GM12873 (cell line): ENCODE measurements at regions not wholly inside any gene's neighbourhood (a gene's known extent, or its start where the extent isn't known, plus 50 kb on each side); places are given as distances from the start of the nearest gene placed in this dataset.

ENCODE experiments used
- TF ChIP-seq, protein P1 (sequence below): IDR thresholded peaks from 2 replicates; pipeline ENCODE4 v1.5.1; 2012; ENCODE audit warnings: low read depth, mild to moderate bottlenecking, moderate library complexity, low read length, control low read depth; ENCODE audit not compliant: insufficient read depth; ENCODE audit errors: missing control alignments

DNA sequence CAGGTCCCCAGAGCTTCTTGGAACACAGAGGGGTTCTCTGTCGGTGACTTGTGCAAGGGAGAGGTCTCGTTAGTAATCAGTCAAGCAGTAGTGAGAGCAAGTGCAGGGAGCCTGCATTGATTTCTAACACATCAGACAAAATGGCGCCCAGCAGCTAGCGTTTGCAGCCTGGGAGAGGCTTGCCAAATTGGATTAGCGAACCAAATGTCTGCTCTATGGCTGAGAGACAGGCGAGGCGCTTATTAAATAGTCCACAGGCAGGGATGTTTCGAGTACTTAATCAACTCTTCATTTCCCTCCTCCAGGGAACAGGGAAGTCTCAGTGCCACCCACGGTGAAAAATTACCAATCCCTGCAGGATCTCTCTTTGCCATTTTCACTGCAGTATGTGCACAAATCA lies 131.4 kb upstream of the SHB start:
- TF ChIP-seq, protein P1, sequence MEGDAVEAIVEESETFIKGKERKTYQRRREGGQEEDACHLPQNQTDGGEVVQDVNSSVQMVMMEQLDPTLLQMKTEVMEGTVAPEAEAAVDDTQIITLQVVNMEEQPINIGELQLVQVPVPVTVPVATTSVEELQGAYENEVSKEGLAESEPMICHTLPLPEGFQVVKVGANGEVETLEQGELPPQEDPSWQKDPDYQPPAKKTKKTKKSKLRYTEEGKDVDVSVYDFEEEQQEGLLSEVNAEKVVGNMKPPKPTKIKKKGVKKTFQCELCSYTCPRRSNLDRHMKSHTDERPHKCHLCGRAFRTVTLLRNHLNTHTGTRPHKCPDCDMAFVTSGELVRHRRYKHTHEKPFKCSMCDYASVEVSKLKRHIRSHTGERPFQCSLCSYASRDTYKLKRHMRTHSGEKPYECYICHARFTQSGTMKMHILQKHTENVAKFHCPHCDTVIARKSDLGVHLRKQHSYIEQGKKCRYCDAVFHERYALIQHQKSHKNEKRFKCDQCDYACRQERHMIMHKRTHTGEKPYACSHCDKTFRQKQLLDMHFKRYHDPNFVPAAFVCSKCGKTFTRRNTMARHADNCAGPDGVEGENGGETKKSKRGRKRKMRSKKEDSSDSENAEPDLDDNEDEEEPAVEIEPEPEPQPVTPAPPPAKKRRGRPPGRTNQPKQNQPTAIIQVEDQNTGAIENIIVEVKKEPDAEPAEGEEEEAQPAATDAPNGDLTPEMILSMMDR = no peak

DNA sequence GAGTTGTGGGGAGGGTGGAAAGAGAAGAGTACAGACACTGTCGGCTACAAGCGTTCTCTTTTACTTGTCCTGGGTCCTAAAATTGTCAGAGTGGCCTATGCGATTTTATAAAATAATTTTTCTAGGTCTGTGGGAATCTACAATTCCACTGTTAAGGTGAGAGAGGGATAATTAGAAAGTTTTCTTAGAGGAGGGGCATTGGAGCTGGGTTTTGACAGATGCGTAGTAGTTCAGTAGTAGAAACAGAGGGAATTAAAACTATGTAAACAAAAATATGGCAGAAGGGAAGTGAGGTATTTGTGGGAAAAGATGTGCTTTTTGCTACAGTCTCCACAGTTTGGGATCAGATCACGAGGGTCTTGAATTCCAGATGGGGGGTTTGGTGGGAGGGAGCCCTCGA lies 129.1 kb upstream of the SHB start:
- TF ChIP-seq, protein P1 = no peak

DNA sequence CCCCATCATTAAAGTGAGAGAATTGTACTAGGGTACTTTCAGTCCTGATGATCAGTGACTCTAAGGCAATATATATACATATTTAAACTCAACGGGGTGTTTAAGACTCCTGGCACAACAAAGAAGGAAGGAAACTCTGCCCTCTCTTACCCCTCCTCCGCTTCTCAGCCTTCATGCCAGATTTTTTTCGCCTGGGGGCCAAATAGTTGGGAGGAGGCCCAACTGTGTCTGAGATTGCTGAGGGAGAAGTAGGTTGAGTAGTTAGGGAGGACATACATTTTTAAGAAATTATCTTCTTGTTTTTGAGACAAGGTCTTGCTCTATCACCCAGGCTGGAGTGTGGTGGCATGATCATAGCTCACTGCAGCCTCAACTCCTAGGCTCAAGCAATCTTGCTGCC lies 127.7 kb upstream of the SHB start:
- TF ChIP-seq, protein P1 = no peak

DNA sequence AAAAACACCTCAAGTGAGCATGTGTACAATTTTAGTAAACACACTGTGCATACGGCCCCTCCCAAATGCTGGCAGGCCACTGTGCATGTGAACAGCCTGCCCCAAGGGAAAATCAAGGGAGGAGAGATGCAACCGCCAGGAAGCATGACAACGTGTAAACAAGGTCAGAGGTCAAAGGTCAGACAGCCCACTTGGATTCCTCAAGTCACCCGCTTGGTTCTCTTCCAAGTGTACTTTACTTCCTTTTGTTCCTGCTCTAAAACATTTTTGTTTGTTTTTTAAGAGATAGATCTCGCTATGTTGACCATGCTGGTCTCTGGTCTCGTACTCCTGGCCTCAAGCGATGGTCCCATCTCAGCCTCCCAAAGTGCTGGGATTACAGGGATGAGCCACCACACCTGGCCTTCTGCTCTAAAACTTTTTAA lies 126.7 kb upstream of the SHB start:
- TF ChIP-seq, protein P1 = no peak

DNA sequence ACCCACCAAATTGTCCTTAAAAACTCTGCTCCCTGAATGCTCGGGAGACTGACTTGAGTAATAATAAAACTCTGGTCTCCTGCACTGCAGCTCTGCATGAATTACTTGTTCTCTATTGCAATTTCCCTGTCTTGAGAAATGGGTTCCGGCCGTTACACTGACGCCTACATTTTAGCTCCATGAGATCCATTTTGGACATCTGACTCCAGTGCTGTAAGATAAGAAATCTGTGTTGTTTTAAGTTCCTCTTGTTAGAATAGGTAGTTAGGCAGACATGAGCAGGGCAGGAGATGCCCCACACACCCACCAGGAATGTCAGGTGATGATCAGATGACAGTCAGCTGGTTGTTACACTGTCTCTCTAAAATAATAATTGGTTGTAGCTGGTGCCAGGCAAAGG lies 125.8 kb upstream of the SHB start:
- TF ChIP-seq, protein P1 = no peak

DNA sequence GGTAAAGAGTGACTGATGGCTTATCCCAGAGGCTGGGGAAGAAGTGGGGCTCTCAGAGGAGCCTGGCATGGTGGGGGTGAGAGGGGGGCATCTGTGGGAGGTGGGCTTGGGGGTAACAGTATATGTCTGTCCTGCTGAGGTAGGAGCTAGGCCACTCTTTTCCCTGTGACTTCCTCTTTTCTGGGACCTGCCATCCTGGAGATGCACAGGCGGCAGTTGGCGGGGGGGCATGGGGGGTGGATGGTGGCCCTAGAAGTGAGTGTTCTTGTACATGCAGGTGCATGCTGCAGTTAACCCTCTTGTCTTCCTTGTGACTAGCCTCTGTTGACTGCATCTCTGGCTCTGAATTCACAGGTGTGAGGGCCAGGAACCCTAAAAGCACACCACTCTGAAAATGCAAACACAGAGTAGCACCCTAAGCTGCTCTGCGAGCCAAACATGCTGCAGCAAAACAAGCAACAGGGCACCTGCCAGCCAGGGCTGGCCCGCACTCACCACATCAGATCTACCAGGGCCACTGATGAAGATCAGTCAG lies 123.8 kb upstream of the SHB start:
- TF ChIP-seq, protein P1 = no peak

DNA sequence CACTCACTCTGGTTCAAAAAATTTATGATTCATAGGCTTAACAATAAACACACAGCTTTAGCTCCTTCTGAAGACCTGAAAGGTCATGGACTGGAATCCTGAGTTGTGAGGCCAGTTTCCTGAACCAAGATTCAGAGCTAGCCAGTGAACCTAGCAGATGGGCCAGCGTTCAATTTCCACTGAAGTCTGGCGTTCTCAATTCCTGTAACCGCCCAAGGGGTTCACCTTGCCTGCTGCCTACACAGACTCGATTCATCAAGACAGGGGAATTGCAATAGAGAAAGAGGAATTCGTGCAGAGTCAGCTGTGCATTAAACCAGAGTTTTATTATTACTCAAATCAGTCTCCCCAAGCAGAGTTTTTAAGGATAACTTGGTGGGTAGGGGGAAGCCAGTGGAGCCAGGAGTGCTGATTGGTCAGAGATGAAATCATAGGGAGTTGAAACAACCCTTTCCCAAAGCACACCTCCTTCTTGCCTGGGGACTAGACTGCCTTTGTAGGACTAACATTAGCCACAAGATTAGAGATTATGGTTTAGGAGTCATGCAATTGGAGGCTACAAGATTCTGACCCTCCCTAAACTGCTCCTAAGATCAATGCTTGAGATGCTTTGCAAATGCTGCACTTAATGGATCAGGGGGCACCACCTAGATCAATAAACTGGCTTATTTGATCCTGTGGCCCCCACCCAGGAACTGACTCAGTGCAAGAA lies 117.5 kb upstream of the SHB start:
- TF ChIP-seq, protein P1 = no peak
